GM06990 (cell line): ENCODE measurements at regions not wholly inside any gene's neighbourhood (a gene's known extent, or its start where the extent isn't known, plus 50 kb on each side); places are given as distances from the start of the nearest gene placed in this dataset.

Source experiments
- DNase-seq: peaks from one replicate; pipeline ENCODE4 v3.0.0-alpha.2; 2011; ENCODE audit not compliant: insufficient read length; ENCODE audit errors: extremely low read depth
- H3K27me3 ChIP-seq: replicated peaks from 2 replicates; pipeline ENCODE4 v1.6.0; 2011; ENCODE audit warnings: low read length; ENCODE audit not compliant: control insufficient read depth, insufficient read depth
- H3K36me3 ChIP-seq: 2 replicates; pipeline ENCODE4 v1.5.1; 2011; ENCODE audit warnings: low read length; ENCODE audit not compliant: control insufficient read depth, insufficient read depth
- H3K4me3 ChIP-seq: replicated peaks from 2 replicates; pipeline ENCODE4 v1.5.1; 2011; ENCODE audit warnings: low read depth, mild to moderate bottlenecking, control low read depth, low read length
- CTCF ChIP-seq: IDR thresholded peaks from 2 replicates; pipeline ENCODE4 v1.5.1; 2011; ENCODE audit warnings: low read length, control low read depth, mild to moderate bottlenecking, inconsistent platforms; ENCODE audit not compliant: insufficient read depth, poor library complexity, severe bottlenecking

DNA sequence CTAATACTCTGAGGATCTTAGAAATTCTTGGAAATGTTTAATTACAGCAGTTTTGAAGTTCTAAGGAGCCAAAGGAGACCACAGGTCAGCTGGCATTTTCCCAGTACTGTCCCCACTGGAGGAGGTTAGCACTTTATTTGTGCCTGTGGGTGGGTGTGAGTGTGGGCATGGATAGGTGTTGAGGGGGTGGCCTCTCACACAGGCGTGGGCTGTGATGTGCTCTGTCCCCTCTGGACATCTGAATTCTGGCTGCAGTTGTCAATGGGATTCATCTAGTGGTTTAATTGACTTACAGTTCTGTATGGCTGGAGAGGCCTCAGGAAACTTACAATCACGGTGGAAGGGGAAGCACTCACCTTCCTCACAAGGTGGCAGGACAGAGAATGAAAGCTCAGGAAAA, 135.4 kb upstream of the NAMPT start:
- DNase-seq, result no peak
- Histone ChIP-seq H3K36me3 (no peaks in the 10 kb centered on the region), H3K27me3 (no peaks in the 10 kb centered on the region), H3K4me3 (no peak overlapping the region)
- no peak for TF ChIP-seq CTCF

DNA sequence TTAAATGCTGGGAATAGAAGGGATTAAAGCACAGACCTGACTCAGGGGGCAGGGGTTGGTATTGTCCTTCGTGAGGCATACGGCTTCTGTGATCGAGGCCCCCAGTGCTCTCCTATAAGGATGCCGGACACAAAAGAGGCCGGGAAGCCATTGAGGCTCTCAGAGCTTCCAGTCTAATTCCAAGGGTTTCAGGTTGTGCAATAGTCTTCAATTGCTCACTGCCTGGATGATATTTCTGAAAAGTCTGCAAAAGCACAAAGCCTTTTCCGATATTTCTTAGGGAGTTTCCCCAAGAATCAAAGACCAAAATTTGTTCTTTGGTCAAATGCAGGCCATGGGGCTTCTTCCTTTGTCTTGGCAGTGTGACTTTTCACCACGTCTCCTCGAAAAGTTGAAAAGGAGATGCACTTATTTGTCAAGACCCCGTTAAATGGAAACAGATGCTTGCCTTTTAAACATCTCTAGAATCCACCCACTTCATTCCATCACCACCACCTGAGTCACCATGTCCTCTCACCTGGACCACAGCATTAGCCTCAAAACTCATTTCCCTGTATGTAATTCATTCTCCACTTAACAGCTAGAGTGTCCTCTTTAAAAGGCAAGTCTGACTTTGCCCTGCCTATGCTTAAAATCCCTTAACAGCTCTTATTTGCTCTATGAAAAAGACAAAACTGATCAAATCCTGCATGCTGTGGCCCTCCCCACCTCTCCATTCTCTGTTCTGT, 134.8 kb upstream of the NAMPT start:
- H3K36me3 ChIP-seq, result no peaks in the 10 kb centered on the region
- H3K27me3 ChIP-seq, result no peaks in the 10 kb centered on the region
- TF ChIP-seq CTCF, result no peak
- H3K4me3 ChIP-seq, result no peak overlapping the region
- DNase-seq, result no peak

DNA sequence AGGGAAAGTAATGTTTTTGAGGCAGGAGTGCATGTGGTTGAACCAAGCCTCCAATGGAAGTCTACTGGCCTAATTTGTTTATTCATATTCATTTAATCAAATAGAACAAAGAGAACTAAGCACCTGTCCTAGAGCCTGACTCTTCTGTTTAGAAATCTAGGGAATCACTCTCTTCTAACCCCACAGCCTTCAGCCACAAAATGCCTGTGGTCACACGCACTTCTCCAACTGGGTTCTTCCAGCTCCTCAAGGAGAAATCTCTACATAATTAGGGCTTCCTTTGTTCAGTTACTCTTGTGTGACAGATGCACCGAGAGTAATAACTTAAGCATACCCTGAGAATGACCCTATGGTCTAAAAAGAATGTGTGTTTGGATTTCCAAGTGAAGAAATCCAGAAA, 133.7 kb upstream of the NAMPT start:
- Histone ChIP-seq H3K27me3 (no peaks in the 10 kb centered on the region), H3K4me3 (no peak overlapping the region), H3K36me3 (no peaks in the 10 kb centered on the region)
- no peak for DNase-seq
- no peak for TF ChIP-seq CTCF

DNA sequence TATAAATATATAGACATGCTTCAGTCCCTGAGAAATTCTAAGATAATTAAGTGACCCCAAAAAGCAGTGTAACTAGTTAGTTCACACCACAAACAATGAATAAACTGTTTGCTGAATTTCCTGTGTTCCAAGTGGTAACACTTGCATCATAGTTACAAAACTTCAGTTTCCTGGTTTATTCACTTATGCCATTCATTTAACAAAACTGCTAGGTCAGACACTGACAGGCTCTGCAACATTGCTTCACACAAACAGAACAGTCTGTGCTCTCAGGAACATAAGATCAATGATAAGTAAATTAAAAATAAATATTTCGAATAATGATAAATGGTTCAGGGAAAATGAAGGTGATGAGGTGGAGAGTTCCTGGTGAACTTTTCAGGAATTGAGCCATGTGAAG, 133.3 kb upstream of the NAMPT start:
- Histone ChIP-seq H3K4me3 (no peak overlapping the region), H3K36me3 (no peaks in the 10 kb centered on the region), H3K27me3 (no peaks in the 10 kb centered on the region)
- DNase-seq, result no peak
- no peak for TF ChIP-seq CTCF

- no peaks in the 10 kb centered on the region for H3K27me3 ChIP-seq
- TF ChIP-seq CTCF, result no peak
- H3K36me3 ChIP-seq, result no peaks in the 10 kb centered on the region
- H3K4me3 ChIP-seq, result no peak overlapping the region
- DNase-seq, result no peak
These were observed 132.6 kb upstream of the NAMPT start for GRCh38 chr7:106417273-106417902.
